ENCODE measurements at regions not wholly inside any gene's neighbourhood (a gene's known extent, or its start where the extent isn't known, plus 50 kb on each side); places are given as distances from the start of the nearest gene placed in this dataset.

- Histone ChIP-seq H3K4me1 (ENCODE audit: insufficient read depth) (no peaks in the 10 kb centered on the region), H3K27ac (ENCODE audit: low read depth) (no peak overlapping the region), H3K4me3 (ENCODE audit: low read depth, low read length) (no peak overlapping the region), H3K36me3 (ENCODE audit: insufficient read depth) (no peaks in the 10 kb centered on the region)
- no peak for DNase-seq (ENCODE audit: extremely low spot score)
- 67% methylated on average over 1 of the region's 1 CpG for WGBS
These were observed 345.5 kb upstream of the ROBO1 start for GRCh38 chr3:80113331-80113730.

- Histone ChIP-seq H3K36me3 (ENCODE audit: insufficient read depth) (no peaks in the 10 kb centered on the region), H3K4me1 (ENCODE audit: insufficient read depth) (no peaks in the 10 kb centered on the region), H3K4me3 (ENCODE audit: low read depth, low read length) (no peak overlapping the region), H3K27ac (ENCODE audit: low read depth) (no peak overlapping the region)
- 83% methylated on average over 1 of the region's 1 CpG for WGBS
- DNase-seq (ENCODE audit: extremely low spot score) = no peak
These were observed 331.8 kb upstream of the ROBO1 start for GRCh38 chr3:80099559-80100066.

GRCh38 chr3:80097674-80098073 lies 329.9 kb upstream of the ROBO1 start:
- no peaks in the 10 kb centered on the region for H3K4me1 ChIP-seq (ENCODE audit: insufficient read depth)
- H3K36me3 ChIP-seq (ENCODE audit: insufficient read depth) = no peaks in the 10 kb centered on the region
- no peak for DNase-seq (ENCODE audit: extremely low spot score)
- no peak overlapping the region for H3K4me3 ChIP-seq (ENCODE audit: low read depth, low read length)
- H3K27ac ChIP-seq (ENCODE audit: low read depth) = no peak overlapping the region
- WGBS = 75% methylated on average over 2 of the region's 2 CpGs

- Histone ChIP-seq H3K4me1 (ENCODE audit: insufficient read depth) (no peaks in the 10 kb centered on the region), H3K36me3 (ENCODE audit: insufficient read depth) (no peaks in the 10 kb centered on the region), H3K27ac (ENCODE audit: low read depth) (no peak overlapping the region), H3K4me3 (ENCODE audit: low read depth, low read length) (no peak overlapping the region)
- 88% methylated on average over 2 of the region's 2 CpGs for WGBS
- DNase-seq (ENCODE audit: extremely low spot score) = no peak
These were observed 329.1 kb upstream of the ROBO1 start for GRCh38 chr3:80096909-80097308.

GRCh38 chr3:80094589-80094988 lies 326.8 kb upstream of the ROBO1 start:
- Histone ChIP-seq H3K36me3 (ENCODE audit: insufficient read depth) (no peaks in the 10 kb centered on the region), H3K4me3 (ENCODE audit: low read depth, low read length) (no peak overlapping the region), H3K27ac (ENCODE audit: low read depth) (no peak overlapping the region), H3K4me1 (ENCODE audit: insufficient read depth) (no peaks in the 10 kb centered on the region)
- WGBS = 67% methylated on average over 1 of the region's 1 CpG
- no peak for DNase-seq (ENCODE audit: extremely low spot score)

- Histone ChIP-seq H3K36me3 (ENCODE audit: insufficient read depth) (no peaks in the 10 kb centered on the region), H3K27ac (ENCODE audit: low read depth) (no peak overlapping the region), H3K4me3 (ENCODE audit: low read depth, low read length) (no peak overlapping the region), H3K4me1 (ENCODE audit: insufficient read depth) (no peaks in the 10 kb centered on the region)
- 29% methylated on average over 1 of the region's 1 CpG for WGBS
- DNase-seq (ENCODE audit: extremely low spot score) = no peak
These were observed 320.0 kb upstream of the ROBO1 start for GRCh38 chr3:80087767-80088166.

- DNase-seq (ENCODE audit: extremely low spot score) = no peak
- no peaks in the 10 kb centered on the region for H3K4me1 ChIP-seq (ENCODE audit: insufficient read depth)
- no peak overlapping the region for H3K4me3 ChIP-seq (ENCODE audit: low read depth, low read length)
- no peaks in the 10 kb centered on the region for H3K36me3 ChIP-seq (ENCODE audit: insufficient read depth)
- H3K27ac ChIP-seq (ENCODE audit: low read depth) = no peak overlapping the region
These were observed 318.6 kb upstream of the ROBO1 start for GRCh38 chr3:80086426-80086825.

- Histone ChIP-seq H3K36me3 (ENCODE audit: insufficient read depth) (no peaks in the 10 kb centered on the region), H3K27ac (ENCODE audit: low read depth) (no peak overlapping the region), H3K4me3 (ENCODE audit: low read depth, low read length) (no peak overlapping the region), H3K4me1 (ENCODE audit: insufficient read depth) (no peaks in the 10 kb centered on the region)
- DNase-seq (ENCODE audit: extremely low spot score) = no peak
These were observed 312.1 kb upstream of the ROBO1 start for GRCh38 chr3:80079886-80080285.

GRCh38 chr3:80068459-80068858 lies 300.7 kb upstream of the ROBO1 start:
- H3K36me3 ChIP-seq (ENCODE audit: insufficient read depth) = no peaks in the 10 kb centered on the region
- H3K4me3 ChIP-seq (ENCODE audit: low read depth, low read length) = no peak overlapping the region
- H3K27ac ChIP-seq (ENCODE audit: low read depth) = no peak overlapping the region
- WGBS = 72% methylated on average over 3 of the region's 3 CpGs
- no peak for DNase-seq (ENCODE audit: extremely low spot score)
- no peaks in the 10 kb centered on the region for H3K4me1 ChIP-seq (ENCODE audit: insufficient read depth)

GRCh38 chr3:80063535-80063934 lies 295.7 kb upstream of the ROBO1 start:
- H3K4me1 ChIP-seq (ENCODE audit: insufficient read depth) = no peaks in the 10 kb centered on the region

GRCh38 chr3:80060664-80061063 lies 292.9 kb upstream of the ROBO1 start:
- Histone ChIP-seq H3K27ac (ENCODE audit: low read depth) (no peak overlapping the region), H3K4me3 (ENCODE audit: low read depth, low read length) (no peak overlapping the region), H3K4me1 (ENCODE audit: insufficient read depth) (no peaks in the 10 kb centered on the region), H3K36me3 (ENCODE audit: insufficient read depth) (no peaks in the 10 kb centered on the region)
- WGBS = 76% methylated on average over 1 of the region's 1 CpG
- no peak for DNase-seq (ENCODE audit: extremely low spot score)

More at GRCh38 chr3:80063535-80063934, 295.7 kb upstream of the ROBO1 start:
- Histone ChIP-seq H3K27ac (ENCODE audit: low read depth) (no peak overlapping the region), H3K36me3 (ENCODE audit: insufficient read depth) (no peaks in the 10 kb centered on the region), H3K4me3 (ENCODE audit: low read depth, low read length) (no peak overlapping the region)
- WGBS = 93% methylated on average over 8 of the region's 8 CpGs
- no peak for DNase-seq (ENCODE audit: extremely low spot score)

GRCh38 chr3:80055306-80055705 lies 287.5 kb upstream of the ROBO1 start:
- DNase-seq (ENCODE audit: extremely low spot score) = no peak
- 63% methylated on average over 4 of the region's 4 CpGs for WGBS
- H3K36me3 ChIP-seq (ENCODE audit: insufficient read depth) = no peaks in the 10 kb centered on the region
- no peak overlapping the region for H3K27ac ChIP-seq (ENCODE audit: low read depth)
- no peaks in the 10 kb centered on the region for H3K4me1 ChIP-seq (ENCODE audit: insufficient read depth)
- H3K4me3 ChIP-seq (ENCODE audit: low read depth, low read length) = no peak overlapping the region

- no peak for DNase-seq (ENCODE audit: extremely low spot score)
- Histone ChIP-seq H3K27ac (ENCODE audit: low read depth) (no peak overlapping the region), H3K4me3 (ENCODE audit: low read depth, low read length) (no peak overlapping the region), H3K4me1 (ENCODE audit: insufficient read depth) (no peaks in the 10 kb centered on the region), H3K36me3 (ENCODE audit: insufficient read depth) (no peaks in the 10 kb centered on the region)
- 96% methylated on average over 16 of the region's 16 CpGs for WGBS
These were observed 284.5 kb upstream of the ROBO1 start for GRCh38 chr3:80052271-80052670.

GRCh38 chr3:80051602-80051962 lies 283.8 kb upstream of the ROBO1 start:
- WGBS = 95% methylated on average over 7 of the region's 7 CpGs
- Histone ChIP-seq H3K36me3 (ENCODE audit: insufficient read depth) (no peaks in the 10 kb centered on the region), H3K4me3 (ENCODE audit: low read depth, low read length) (no peak overlapping the region), H3K27ac (ENCODE audit: low read depth) (no peak overlapping the region), H3K4me1 (ENCODE audit: insufficient read depth) (no peaks in the 10 kb centered on the region)
- no peak for DNase-seq (ENCODE audit: extremely low spot score)

GRCh38 chr3:80050826-80051601 lies 283.2 kb upstream of the ROBO1 start:
- H3K4me3 ChIP-seq (ENCODE audit: low read depth, low read length) = no peak overlapping the region
- H3K36me3 ChIP-seq (ENCODE audit: insufficient read depth) = no peaks in the 10 kb centered on the region
- no peak overlapping the region for H3K27ac ChIP-seq (ENCODE audit: low read depth)
- no peaks in the 10 kb centered on the region for H3K4me1 ChIP-seq (ENCODE audit: insufficient read depth)
- WGBS = 93% methylated on average over 34 of the region's 34 CpGs
- DNase-seq (ENCODE audit: extremely low spot score) = no peak
